Spleen (tissue), 11 donors: ENCODE measurements at regions not wholly inside any gene's neighbourhood (a gene's known extent, or its start where the extent isn't known, plus 50 kb on each side); places are given as distances from the start of the nearest gene placed in this dataset.

Experiments
- DNase-seq: peaks from one replicate; pipeline ENCODE4 v3.0.0-alpha.2; 2020
- H3K27ac ChIP-seq, 8 donors: fragments of 200-600 bp; sonication (generic) in 7 of 8; 1 replicate in 4 of 8; 2 replicates in 4 of 8; pipeline versions ENCODE4 v1.5.0 to v1.8.0; 2016 to 2021; ENCODE audit warnings: inconsistent platforms in 4 of 8, mild to moderate bottlenecking in 4 of 8, moderate library complexity in 1 of 8
- H3K27me3 ChIP-seq, 7 donors: fragments of 200-600 bp; sonication (generic) in 6 of 7; replicated peaks in 1 of 7; 1 replicate in 4 of 7; 2 replicates in 3 of 7; pipeline versions ENCODE4 v1.5.0 to v1.8.0; 2016 to 2021; ENCODE audit warnings: inconsistent platforms in 3 of 7, mild to moderate bottlenecking in 1 of 7
- H3K36me3 ChIP-seq, 6 donors: fragments of 200-600 bp; sonication (generic) in 5 of 6; 1 replicate in 4 of 6; 2 replicates in 2 of 6; pipeline versions ENCODE4 v1.5.0 to v1.8.0; 2016 to 2021; ENCODE audit warnings: inconsistent platforms in 2 of 6
- H3K4me1 ChIP-seq, 6 donors: fragments of 200-600 bp; sonication (generic) in 5 of 6; 1 replicate in 3 of 6; 2 replicates in 3 of 6; pipeline versions ENCODE4 v1.5.0 to v1.8.0; 2016 to 2021; ENCODE audit warnings: inconsistent platforms in 3 of 6
- H3K4me3 ChIP-seq, 8 donors: fragments of 200-600 bp; sonication (generic) in 7 of 8; 1 replicate in 4 of 8; 2 replicates in 4 of 8; pipeline versions ENCODE4 v1.5.0 to v1.8.0; 2016 to 2021; ENCODE audit warnings: inconsistent platforms in 4 of 8, mild to moderate bottlenecking in 4 of 8, moderate library complexity in 2 of 8
- H3K9me3 ChIP-seq, 8 donors: fragments of 200-600 bp; sonication (generic) in 7 of 8; 1 replicate in 4 of 8; 2 replicates in 4 of 8; pipeline versions ENCODE4 v1.5.0 to v1.8.0; 2016 to 2021; ENCODE audit warnings: inconsistent platforms in 4 of 8
- POLR2A ChIP-seq, 3 donors: fragments of 450-650 bp; IDR thresholded peaks; one replicate each; pipeline ENCODE4 v1.5.1; 2017; ENCODE audit warnings: antibody characterized with exemption in 3 of 3, mild to moderate bottlenecking in 1 of 3
- POLR2AphosphoS5 ChIP-seq, 3 donors: sonication (generic); formaldehyde crosslinking; IDR thresholded peaks; one replicate each; pipeline ENCODE4 v1.5.1; 2017; ENCODE audit warnings: antibody characterized with exemption in 3 of 3
- WGBS, 5 donors: extraction: QIAGEN DNeasy Blood & Tissue Kit in 3 of 5; methylation state at CpG; one replicate each; pipeline versions ENCODE4 v1.1.5 to v1.1.7; 2013 to 2018; 5-methylcytosine and 5-hydroxymethylcytosine counted together
- intact Hi-C: fragments of 100-400 bp; cut with DNase I; formaldehyde crosslinking; loops from one replicate; pipeline ENCODE4 v1.15.0; 2023; ENCODE audit warnings: low total_unique reads
- TF ChIP-seq, protein P1 (sequence below), 11 experiments: fragments of 200-600 bp in 7 of 11; fragments of 450-650 bp in 4 of 11; sonication (generic) in 4 of 11; IDR thresholded peaks in 8 of 11; conservative IDR thresholded peaks in 3 of 11; 1 replicate in 7 of 11; 2 replicates in 4 of 11; pipeline versions ENCODE4 v1.4.0 to v1.8.0; 2016 to 2021; ENCODE audit warnings: antibody characterized with exemption in 11 of 11, inconsistent platforms in 4 of 11, mild to moderate bottlenecking in 1 of 11
- donor health status: healthy with polysubstance abuse.
- donor health status: DM: no; HTN: no; CAD: no; lungs with moderate emphysema.
- donor health status: DM: no; HTN: no; CAD: no.
- donor health status: Bipolar disorder and iron deficiency.
- donor health status: healthy.
- donor health status: DM: no; HTN: no; CAD: no.
- donor health status: DM: yes; HTN: yes; CAD: no.

DNA sequence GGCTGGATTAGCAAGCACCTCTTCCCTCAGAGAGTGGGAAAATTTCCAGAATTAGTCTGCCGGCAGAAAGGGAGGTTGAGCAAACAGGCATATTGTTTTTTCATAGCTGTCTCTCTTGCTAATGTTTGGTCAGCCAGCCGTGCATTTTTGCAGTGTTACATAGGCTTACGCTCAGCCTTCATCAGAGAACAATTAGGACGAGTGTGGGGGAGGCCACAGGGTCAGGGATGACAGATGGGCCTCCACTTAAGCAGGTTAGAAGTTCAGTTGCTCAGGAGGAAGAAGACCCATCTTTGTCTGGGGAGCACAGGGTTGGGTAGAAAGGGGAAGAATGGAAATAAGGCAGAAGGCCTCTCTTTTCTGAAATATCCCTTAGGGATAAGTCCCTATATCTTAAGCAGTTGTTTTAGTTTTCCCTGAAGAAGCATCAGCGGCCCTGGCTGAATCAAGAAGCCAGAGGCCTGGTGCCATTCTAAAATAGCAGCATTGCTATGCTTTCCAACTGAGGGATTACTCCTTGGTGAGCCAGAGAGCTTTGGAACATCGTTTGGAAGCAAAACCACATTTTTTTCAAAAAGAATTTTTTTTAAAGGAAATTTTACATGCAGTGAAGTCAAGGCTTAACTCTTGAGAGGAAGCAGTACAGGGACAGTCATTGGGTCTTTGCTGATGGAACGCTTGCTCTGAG, 118.8 kb downstream of the SMIM20 start:
- intact Hi-C loops = no loop called here
- 57 to 82% (median 74%) methylated on average over 7 of the region's 7 CpGs for WGBS, 5 donors

DNA sequence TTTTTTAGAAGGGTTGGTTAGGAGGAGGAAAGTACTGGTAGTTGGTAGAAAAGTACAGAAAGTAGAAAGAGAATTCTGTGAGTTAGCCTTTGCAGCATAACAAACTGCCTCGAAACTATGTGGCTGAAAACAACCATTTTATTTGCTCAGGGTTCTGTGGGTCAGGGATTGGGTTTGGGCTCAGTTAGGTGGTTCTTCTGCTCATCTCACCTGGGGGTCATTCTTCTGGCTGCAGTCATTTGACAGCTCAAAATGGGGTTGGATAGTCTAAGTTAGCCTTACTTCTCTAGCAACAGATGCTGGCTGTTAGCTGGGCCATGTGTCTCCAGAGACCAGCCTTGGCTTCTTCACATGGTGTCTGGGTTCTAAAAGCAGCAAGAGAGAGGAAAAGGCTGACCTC, 119.4 kb downstream of the SMIM20 start:
- no peak for DNase-seq

More for the DNA sequence above, 118.8 kb downstream of the SMIM20 start:
- peak overlapping the region in 1 of 8 donors; percentile 22 for H3K27ac ChIP-seq
- peaks cover 0 to 20% (median 6%) of the 10 kb centered on the region in 7 donors for H3K27me3 ChIP-seq
- TF ChIP-seq, protein P1, sequence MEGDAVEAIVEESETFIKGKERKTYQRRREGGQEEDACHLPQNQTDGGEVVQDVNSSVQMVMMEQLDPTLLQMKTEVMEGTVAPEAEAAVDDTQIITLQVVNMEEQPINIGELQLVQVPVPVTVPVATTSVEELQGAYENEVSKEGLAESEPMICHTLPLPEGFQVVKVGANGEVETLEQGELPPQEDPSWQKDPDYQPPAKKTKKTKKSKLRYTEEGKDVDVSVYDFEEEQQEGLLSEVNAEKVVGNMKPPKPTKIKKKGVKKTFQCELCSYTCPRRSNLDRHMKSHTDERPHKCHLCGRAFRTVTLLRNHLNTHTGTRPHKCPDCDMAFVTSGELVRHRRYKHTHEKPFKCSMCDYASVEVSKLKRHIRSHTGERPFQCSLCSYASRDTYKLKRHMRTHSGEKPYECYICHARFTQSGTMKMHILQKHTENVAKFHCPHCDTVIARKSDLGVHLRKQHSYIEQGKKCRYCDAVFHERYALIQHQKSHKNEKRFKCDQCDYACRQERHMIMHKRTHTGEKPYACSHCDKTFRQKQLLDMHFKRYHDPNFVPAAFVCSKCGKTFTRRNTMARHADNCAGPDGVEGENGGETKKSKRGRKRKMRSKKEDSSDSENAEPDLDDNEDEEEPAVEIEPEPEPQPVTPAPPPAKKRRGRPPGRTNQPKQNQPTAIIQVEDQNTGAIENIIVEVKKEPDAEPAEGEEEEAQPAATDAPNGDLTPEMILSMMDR (IDR thresholded peaks at IDR 0.05 in 8 of 11, conservative IDR thresholded peaks at IDR 0.05 in 3 of 11) = no peak
- TF ChIP-seq POLR2AphosphoS5 (IDR thresholded peaks at IDR 0.05) (no peak), POLR2A (IDR thresholded peaks at IDR 0.05) (no peak)
- H3K36me3 ChIP-seq = no peaks in the 10 kb centered on the region
- peaks cover 0 to 8% (median 6%) of the 10 kb centered on the region in 6 donors for H3K4me1 ChIP-seq
- DNase-seq = no peak
- H3K4me3 ChIP-seq = no peak overlapping the region
- H3K9me3 ChIP-seq = no peaks in the 10 kb centered on the region

DNA sequence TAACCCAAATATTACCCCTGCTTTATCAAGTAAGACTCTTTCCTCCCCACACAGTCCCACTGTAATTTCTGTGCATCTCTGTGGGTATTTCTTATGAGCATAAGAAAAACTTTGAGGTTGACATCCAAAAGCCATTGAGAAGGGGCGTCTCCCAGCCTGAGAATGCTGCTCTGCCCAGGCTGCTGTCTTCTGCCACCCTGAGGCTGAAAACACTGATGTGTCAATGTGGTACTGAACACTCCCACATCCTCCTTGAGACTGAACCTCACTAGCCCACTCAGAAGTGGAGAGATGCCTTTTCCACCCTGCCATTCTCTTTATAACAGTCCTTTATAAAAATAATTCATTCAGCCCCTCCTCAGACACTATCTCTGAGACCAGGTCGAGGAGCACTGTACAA, 120.8 kb downstream of the SMIM20 start:
- DNase-seq = no peak

More for the DNA sequence above, 119.4 kb downstream of the SMIM20 start:
- Histone ChIP-seq H3K36me3 (no peaks in the 10 kb centered on the region), H3K27ac (no peak overlapping the region), H3K27me3 (peaks cover 0 to 18% (median 6%) of the 10 kb centered on the region in 7 donors), H3K4me3 (no peak overlapping the region), H3K4me1 (peaks cover 0 to 8% (median 6%) of the 10 kb centered on the region in 6 donors), H3K9me3 (no peaks in the 10 kb centered on the region)
- TF ChIP-seq POLR2AphosphoS5 (IDR thresholded peaks at IDR 0.05) (no peak), POLR2A (IDR thresholded peaks at IDR 0.05) (no peak)
- TF ChIP-seq, protein P1 (IDR thresholded peaks at IDR 0.05 in 8 of 11, conservative IDR thresholded peaks at IDR 0.05 in 3 of 11) = no peak
- intact Hi-C loops = no loop called here
- WGBS, 5 donors = 85 to 97% (median 90%) methylated on average over 1 of the region's 1 CpG

DNA sequence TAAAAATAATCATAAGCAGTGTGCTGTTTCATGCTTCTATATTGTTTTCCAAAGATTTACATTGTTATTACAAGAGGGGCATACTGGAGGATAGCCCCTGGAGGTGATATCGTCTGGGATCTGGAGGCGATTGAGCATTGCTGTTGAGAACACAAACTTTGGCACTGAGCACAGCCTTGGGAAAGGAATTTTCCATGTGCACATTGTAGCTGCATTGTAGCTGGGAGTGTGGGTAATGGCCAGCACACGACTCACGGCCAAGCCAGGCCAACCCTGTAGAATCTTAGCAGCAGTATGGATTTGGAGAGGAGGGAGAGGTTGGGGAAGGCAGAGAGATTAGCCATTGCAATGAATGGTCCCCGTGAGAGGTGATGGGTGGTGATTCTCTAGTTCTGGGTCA, 121.9 kb downstream of the SMIM20 start:
- TF ChIP-seq, protein P1 (IDR thresholded peaks at IDR 0.05 in 8 of 11, conservative IDR thresholded peaks at IDR 0.05 in 3 of 11) = no peak
- TF ChIP-seq POLR2AphosphoS5 (IDR thresholded peaks at IDR 0.05) (no peak), POLR2A (IDR thresholded peaks at IDR 0.05) (no peak)
- H3K36me3 ChIP-seq = no peaks in the 10 kb centered on the region
- H3K4me3 ChIP-seq = no peak overlapping the region
- no peaks in the 10 kb centered on the region for H3K4me1 ChIP-seq
- no peaks in the 10 kb centered on the region for H3K9me3 ChIP-seq
- H3K27ac ChIP-seq = no peak overlapping the region
- WGBS, 5 donors = 84 to 90% (median 88%) methylated on average over 5 of the region's 5 CpGs
- no peak for DNase-seq
- peaks cover 0 to 4% (median 0%) of the 10 kb centered on the region in 7 donors for H3K27me3 ChIP-seq
- intact Hi-C loops = no loop called here

More for the DNA sequence above, 120.8 kb downstream of the SMIM20 start:
- intact Hi-C loops = no loop called here
- no peaks in the 10 kb centered on the region for H3K4me1 ChIP-seq
- H3K9me3 ChIP-seq = no peaks in the 10 kb centered on the region
- 55 to 88% (median 78%) methylated on average over 2 of the region's 2 CpGs for WGBS, 5 donors
- H3K4me3 ChIP-seq = no peak overlapping the region
- TF ChIP-seq POLR2AphosphoS5 (IDR thresholded peaks at IDR 0.05) (no peak), POLR2A (IDR thresholded peaks at IDR 0.05) (no peak)
- TF ChIP-seq, protein P1 (IDR thresholded peaks at IDR 0.05 in 8 of 11, conservative IDR thresholded peaks at IDR 0.05 in 3 of 11) = no peak
- no peak overlapping the region for H3K27ac ChIP-seq
- H3K27me3 ChIP-seq = peaks cover 0 to 8% (median 0%) of the 10 kb centered on the region in 7 donors
- no peaks in the 10 kb centered on the region for H3K36me3 ChIP-seq
